ENCODE measurements at regions not wholly inside any gene's neighbourhood (a gene's known extent, or its start where the extent isn't known, plus 50 kb on each side); places are given as distances from the start of the nearest gene placed in this dataset.

- CTCF ChIA-PET, result interaction anchor here (0.7 to 4.0 kb wide), 16 partner anchors 9 to 1535 kb away, joined by 3 to 28 read pairs (median 4); no protein-coding TSS in a partner anchor
- no peak overlapping the region for H2AFZ ChIP-seq (ENCODE audit: insufficient read depth, low read depth, low read length, poor library complexity, severe bottlenecking)
- H3K79me2 ChIP-seq (ENCODE audit: control insufficient read depth, insufficient read depth, low read length), result no peaks in the 10 kb centered on the region
- H3K36me3 ChIP-seq (replicated peaks in 1 of 2; ENCODE audit: control extremely low read depth in 1 of 2, control insufficient read depth in 1 of 2, extremely low read depth in 1 of 2, insufficient read depth in 2 of 2, low read length in 1 of 2), result no peaks in the 10 kb centered on the region
- no peaks in the 10 kb centered on the region for H3K9me3 ChIP-seq (ENCODE audit: control extremely low read depth in 1 of 3, control insufficient read depth in 2 of 3, insufficient read depth in 1 of 3, low read length in 2 of 3)
- H4K20me1 ChIP-seq (ENCODE audit: control insufficient read depth, insufficient read depth, low read length, poor library complexity, severe bottlenecking), result no peaks in the 10 kb centered on the region
- no peak overlapping the region for H3K27ac ChIP-seq (ENCODE audit: low read length in 2 of 2)
- H3K27me3 Mint-ChIP-seq, result peaks cover 19% of the 10 kb centered on the region
- WGBS (ENCODE audit: insufficient coverage), result 84% methylated on average over 7 of the region's 11 CpGs
- H3K4me1 Mint-ChIP-seq, result no peaks in the 10 kb centered on the region
- ATAC-seq (ENCODE audit: low read depth) (no peak), DNase-seq (peak; percentile 62)
- no peak overlapping the region for H3K4me2 ChIP-seq (replicated peaks; ENCODE audit: low read depth, low read length, poor library complexity, severe bottlenecking)
- no peaks in the 10 kb centered on the region for H3K4me1 ChIP-seq (ENCODE audit: control insufficient read depth in 2 of 2, insufficient read depth in 2 of 2, low read length in 2 of 2)
- no peak overlapping the region for H3K27ac Mint-ChIP-seq
- no peak overlapping the region for H3K4me3 Mint-ChIP-seq
- intact Hi-C loops (cut with micrococcal nuclease), result loop anchor here (1.0 kb wide), 1 partner anchor 1532 kb away; no protein-coding TSS in a partner anchor
- POLR2A ChIA-PET, result interaction anchor here (0.6 kb wide), 1 partner anchor 862 kb away, joined by 3 read pairs; no protein-coding TSS in a partner anchor
- no peaks in the 10 kb centered on the region for H3K27me3 ChIP-seq (replicated peaks in 1 of 4; ENCODE audit: control extremely low read depth in 1 of 4, control insufficient read depth in 3 of 4, insufficient read depth in 4 of 4, low read length in 3 of 4)
- peak; percentile 78 for TF ChIP-seq CTCF (IDR thresholded peaks at IDR 0.05)
- no peak for TF ChIP-seq EZH2 (IDR thresholded peaks at IDR 0.05; ENCODE audit: borderline replicate concordance, insufficient read depth, low read depth, low read length, poor library complexity, severe bottlenecking)
- no peak overlapping the region for H3K9ac ChIP-seq (ENCODE audit: low read length)
- H3K4me3 ChIP-seq (ENCODE audit: control extremely low read depth in 1 of 5, extremely low read depth in 1 of 5, insufficient read depth in 1 of 5, low read depth in 2 of 5, low read length in 4 of 5), result no peak overlapping the region
- H3K9me3 Mint-ChIP-seq (ENCODE audit: insufficient read depth), result no peaks in the 10 kb centered on the region
Observed at GRCh38 chr3:70120357-70120966, 120.9 kb downstream of the SAMMSON start.

- H2AFZ ChIP-seq (ENCODE audit: insufficient read depth, low read depth, low read length, poor library complexity, severe bottlenecking), result no peak overlapping the region
- ATAC-seq (ENCODE audit: low read depth) (no peak), DNase-seq (no peak)
- no peaks in the 10 kb centered on the region for H3K79me2 ChIP-seq (ENCODE audit: control insufficient read depth, insufficient read depth, low read length)
- no CpG with 5 or more reads among the region's 1 CpG for WGBS (ENCODE audit: insufficient coverage)
- no peak overlapping the region for H3K27ac ChIP-seq (ENCODE audit: low read length in 2 of 2)
- ChIA-PET POLR2A (no interaction called here), CTCF (no interaction called here)
- Mint-ChIP-seq H3K27me3 (peaks cover 8% of the 10 kb centered on the region), H3K4me3 (no peak overlapping the region), H3K9me3 (ENCODE audit: insufficient read depth) (no peaks in the 10 kb centered on the region), H3K4me1 (no peaks in the 10 kb centered on the region), H3K27ac (no peak overlapping the region)
- intact Hi-C loops (cut with micrococcal nuclease), result no loop called here
- no peak overlapping the region for H3K4me2 ChIP-seq (replicated peaks; ENCODE audit: low read depth, low read length, poor library complexity, severe bottlenecking)
- TF ChIP-seq CTCF (IDR thresholded peaks at IDR 0.05) (no peak), EZH2 (IDR thresholded peaks at IDR 0.05; ENCODE audit: borderline replicate concordance, insufficient read depth, low read depth, low read length, poor library complexity, severe bottlenecking) (no peak)
- no peaks in the 10 kb centered on the region for H3K4me1 ChIP-seq (ENCODE audit: control insufficient read depth in 2 of 2, insufficient read depth in 2 of 2, low read length in 2 of 2)
- no peak overlapping the region for H3K9ac ChIP-seq (ENCODE audit: low read length)
- no peaks in the 10 kb centered on the region for H4K20me1 ChIP-seq (ENCODE audit: control insufficient read depth, insufficient read depth, low read length, poor library complexity, severe bottlenecking)
- H3K4me3 ChIP-seq (ENCODE audit: control extremely low read depth in 1 of 5, extremely low read depth in 1 of 5, insufficient read depth in 1 of 5, low read depth in 2 of 5, low read length in 4 of 5), result no peak overlapping the region
- no peaks in the 10 kb centered on the region for H3K36me3 ChIP-seq (replicated peaks in 1 of 2; ENCODE audit: control extremely low read depth in 1 of 2, control insufficient read depth in 1 of 2, extremely low read depth in 1 of 2, insufficient read depth in 2 of 2, low read length in 1 of 2)
- H3K27me3 ChIP-seq (replicated peaks in 1 of 4; ENCODE audit: control extremely low read depth in 1 of 4, control insufficient read depth in 3 of 4, insufficient read depth in 4 of 4, low read length in 3 of 4), result peaks cover 0 to 3% (median 0%) of the 10 kb centered on the region in 4 experiments
- no peaks in the 10 kb centered on the region for H3K9me3 ChIP-seq (ENCODE audit: control extremely low read depth in 1 of 3, control insufficient read depth in 2 of 3, insufficient read depth in 1 of 3, low read length in 2 of 3)
Observed at GRCh38 chr3:70127192-70127591, 127.7 kb downstream of the SAMMSON start.

Measured in B cell (primary cell).